ENCODE measurements at regions not wholly inside any gene's neighbourhood (a gene's known extent, or its start where the extent isn't known, plus 50 kb on each side); places are given as distances from the start of the nearest gene placed in this dataset.
A peak's percentile ranks its signal among the peaks of the same experiment; 100 is the strongest.
"Not testable (repeated sequence)": the region's sequence is repeated elsewhere in the genome, so short reads cannot be mapped to it uniquely, and the experiment has no call there.

DNA sequence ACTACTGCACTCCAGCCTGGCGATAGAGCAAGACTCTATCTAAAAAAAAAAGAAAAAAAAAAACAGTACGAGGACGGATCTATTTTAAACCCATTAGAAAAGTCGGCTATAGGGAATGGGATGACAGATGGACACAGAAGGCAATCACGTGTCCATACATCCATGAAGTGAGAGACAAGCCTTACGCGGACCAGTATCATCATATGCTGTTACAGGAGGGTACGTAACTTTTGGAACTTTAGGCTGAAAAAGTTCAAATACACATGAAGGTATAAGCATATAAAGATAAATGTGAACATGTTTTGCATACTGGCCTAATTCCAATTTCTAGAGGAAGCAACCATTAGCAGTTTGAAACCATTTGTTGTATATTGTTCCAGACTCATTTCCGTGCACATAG, 109.8 kb upstream of the EXOC2 start:
- Mint-ChIP-seq H3K4me3 (no peak overlapping the region), H3K27ac (ENCODE audit: unreplicated experiment) (no peak overlapping the region), H3K9me3 (peaks cover 2% of the 10 kb centered on the region), H3K36me3 (ENCODE audit: low read depth) (no peaks in the 10 kb centered on the region), H3K4me1 (no peaks in the 10 kb centered on the region), H3K27me3 (ENCODE audit: low read depth) (peaks cover 50% of the 10 kb centered on the region)
- TF ChIP-seq, protein P1, sequence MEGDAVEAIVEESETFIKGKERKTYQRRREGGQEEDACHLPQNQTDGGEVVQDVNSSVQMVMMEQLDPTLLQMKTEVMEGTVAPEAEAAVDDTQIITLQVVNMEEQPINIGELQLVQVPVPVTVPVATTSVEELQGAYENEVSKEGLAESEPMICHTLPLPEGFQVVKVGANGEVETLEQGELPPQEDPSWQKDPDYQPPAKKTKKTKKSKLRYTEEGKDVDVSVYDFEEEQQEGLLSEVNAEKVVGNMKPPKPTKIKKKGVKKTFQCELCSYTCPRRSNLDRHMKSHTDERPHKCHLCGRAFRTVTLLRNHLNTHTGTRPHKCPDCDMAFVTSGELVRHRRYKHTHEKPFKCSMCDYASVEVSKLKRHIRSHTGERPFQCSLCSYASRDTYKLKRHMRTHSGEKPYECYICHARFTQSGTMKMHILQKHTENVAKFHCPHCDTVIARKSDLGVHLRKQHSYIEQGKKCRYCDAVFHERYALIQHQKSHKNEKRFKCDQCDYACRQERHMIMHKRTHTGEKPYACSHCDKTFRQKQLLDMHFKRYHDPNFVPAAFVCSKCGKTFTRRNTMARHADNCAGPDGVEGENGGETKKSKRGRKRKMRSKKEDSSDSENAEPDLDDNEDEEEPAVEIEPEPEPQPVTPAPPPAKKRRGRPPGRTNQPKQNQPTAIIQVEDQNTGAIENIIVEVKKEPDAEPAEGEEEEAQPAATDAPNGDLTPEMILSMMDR (conservative IDR thresholded peaks at IDR 0.05) = no peak
- no peak for DNase-seq (ENCODE audit: low read depth, low spot score)

DNA sequence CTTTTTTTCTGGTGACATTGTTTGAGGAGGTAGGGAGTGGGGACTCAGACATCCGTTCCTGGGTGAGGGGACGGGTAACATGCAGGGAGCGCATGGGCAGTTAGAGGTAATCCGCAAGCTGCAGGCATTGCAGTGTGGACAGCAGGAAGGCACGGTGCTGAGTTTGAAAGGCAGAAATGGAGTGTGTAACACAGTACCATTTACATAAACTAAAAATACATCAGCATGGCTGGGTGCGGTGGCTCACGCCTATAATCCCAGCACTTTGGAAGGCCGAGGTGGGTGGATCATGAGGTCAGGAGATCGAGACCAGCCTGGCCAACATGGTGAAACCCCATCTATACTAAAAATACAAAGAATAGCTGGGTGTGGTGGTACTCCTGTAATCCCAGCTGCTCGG, 109.3 kb upstream of the EXOC2 start:
- H3K4me3 Mint-ChIP-seq; H3K9me3 Mint-ChIP-seq; DNase-seq (ENCODE audit: low read depth, low spot score); H3K4me1 Mint-ChIP-seq; H3K27ac Mint-ChIP-seq (ENCODE audit: unreplicated experiment); H3K36me3 Mint-ChIP-seq (ENCODE audit: low read depth): not testable (repeated sequence)
- H3K27me3 Mint-ChIP-seq (ENCODE audit: low read depth) = peaks cover 55% of the 10 kb centered on the region

DNA sequence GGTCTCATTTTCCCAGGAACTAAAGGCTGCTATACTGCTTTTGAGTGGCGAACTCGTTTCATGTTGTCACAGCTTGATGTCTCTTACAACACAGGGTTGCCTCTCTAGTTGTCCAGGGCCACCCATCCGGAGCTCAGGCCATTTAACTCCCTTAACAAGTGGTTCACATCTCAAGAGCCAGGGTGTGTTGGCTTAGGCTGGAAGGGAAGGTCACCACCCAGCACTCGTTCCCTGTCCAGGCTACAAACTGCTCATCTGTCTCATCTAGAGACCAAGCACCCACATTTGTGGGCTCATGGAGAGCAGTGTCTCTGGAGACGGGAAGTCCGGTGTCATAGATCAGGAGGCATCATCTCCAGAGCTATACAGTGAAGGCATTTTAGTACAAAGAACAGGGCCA, 106.8 kb upstream of the EXOC2 start:
- Mint-ChIP-seq H3K4me3 (no peak overlapping the region), H3K27me3 (ENCODE audit: low read depth) (peaks cover 71% of the 10 kb centered on the region), H3K4me1 (no peaks in the 10 kb centered on the region), H3K36me3 (ENCODE audit: low read depth) (no peaks in the 10 kb centered on the region), H3K27ac (ENCODE audit: unreplicated experiment) (no peak overlapping the region), H3K9me3 (no peaks in the 10 kb centered on the region)
- DNase-seq (ENCODE audit: low read depth, low spot score) = no peak
- TF ChIP-seq, protein P1 (conservative IDR thresholded peaks at IDR 0.05) = no peak

DNA sequence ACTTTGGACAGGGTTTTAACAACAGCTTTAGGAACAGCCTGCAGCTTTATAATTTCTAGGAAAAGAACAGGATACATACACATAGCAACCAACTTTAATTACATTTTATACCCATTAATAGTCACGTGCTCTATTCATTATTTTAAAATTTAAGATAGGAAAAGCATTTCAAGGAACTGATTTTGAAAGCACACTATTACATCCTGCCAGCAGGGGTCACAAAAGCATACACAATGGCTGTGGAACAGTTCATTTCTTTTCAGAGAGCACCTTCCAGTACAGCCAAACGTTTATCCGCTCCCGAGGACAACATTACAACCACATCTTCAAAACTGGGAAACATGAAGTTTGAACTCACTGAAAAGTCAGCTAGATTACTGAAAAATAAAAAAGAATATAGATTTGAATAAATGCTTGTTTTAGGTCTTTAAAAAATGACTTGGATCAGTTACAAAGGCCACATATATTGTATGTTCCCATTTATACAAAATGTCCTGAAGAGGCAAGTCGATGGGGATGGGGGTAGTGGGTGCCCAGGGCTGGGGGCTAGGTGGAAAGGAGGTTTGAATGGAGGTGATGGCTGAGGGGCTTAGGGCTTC, 104.6 kb upstream of the EXOC2 start:
- Mint-ChIP-seq H3K27ac (ENCODE audit: unreplicated experiment) (no peak overlapping the region), H3K36me3 (ENCODE audit: low read depth) (no peaks in the 10 kb centered on the region), H3K4me3 (no peak overlapping the region), H3K4me1 (no peaks in the 10 kb centered on the region), H3K9me3 (no peaks in the 10 kb centered on the region), H3K27me3 (ENCODE audit: low read depth) (peaks cover 84% of the 10 kb centered on the region)
- peak; percentile 42 for DNase-seq (ENCODE audit: low read depth, low spot score)
- TF ChIP-seq, protein P1 (conservative IDR thresholded peaks at IDR 0.05) = peak; percentile 87

DNA sequence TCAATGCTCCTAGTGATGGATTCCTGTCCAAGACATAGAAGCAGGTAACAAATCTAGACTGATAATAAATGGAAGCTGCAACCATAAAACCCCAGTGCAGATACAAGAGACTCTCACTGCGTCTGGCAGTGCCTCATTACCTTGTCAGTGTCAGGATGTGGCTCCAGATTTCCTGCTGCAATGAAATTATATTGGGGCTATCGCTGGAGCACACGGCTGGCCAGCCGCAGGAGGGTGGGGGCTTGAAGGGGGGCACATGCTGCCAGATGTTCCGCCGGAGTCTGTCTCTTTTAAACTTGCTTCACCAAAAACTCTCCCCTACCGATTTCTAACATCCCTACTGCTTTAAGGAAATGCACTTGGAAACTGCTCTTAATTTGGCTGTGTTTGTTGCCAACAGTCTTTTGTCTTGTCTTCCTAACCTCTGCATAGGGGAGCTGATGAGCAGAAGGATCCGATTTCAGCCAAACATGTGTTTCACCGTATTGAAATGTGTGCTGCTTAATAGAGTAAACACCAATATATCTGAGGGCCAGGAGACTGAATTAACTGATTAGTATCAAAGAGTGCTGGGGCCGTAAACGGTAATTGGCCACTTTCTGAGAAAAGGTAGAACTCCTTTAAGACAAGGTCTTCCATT, 102.2 kb upstream of the EXOC2 start:
- TF ChIP-seq, protein P1 (conservative IDR thresholded peaks at IDR 0.05) = no peak
- Mint-ChIP-seq H3K9me3 (peaks cover 2% of the 10 kb centered on the region), H3K27ac (ENCODE audit: unreplicated experiment) (no peak overlapping the region), H3K27me3 (ENCODE audit: low read depth) (peaks cover 73% of the 10 kb centered on the region), H3K4me1 (no peaks in the 10 kb centered on the region), H3K36me3 (ENCODE audit: low read depth) (no peaks in the 10 kb centered on the region), H3K4me3 (no peak overlapping the region)
- DNase-seq (ENCODE audit: low read depth, low spot score) = no peak

DNA sequence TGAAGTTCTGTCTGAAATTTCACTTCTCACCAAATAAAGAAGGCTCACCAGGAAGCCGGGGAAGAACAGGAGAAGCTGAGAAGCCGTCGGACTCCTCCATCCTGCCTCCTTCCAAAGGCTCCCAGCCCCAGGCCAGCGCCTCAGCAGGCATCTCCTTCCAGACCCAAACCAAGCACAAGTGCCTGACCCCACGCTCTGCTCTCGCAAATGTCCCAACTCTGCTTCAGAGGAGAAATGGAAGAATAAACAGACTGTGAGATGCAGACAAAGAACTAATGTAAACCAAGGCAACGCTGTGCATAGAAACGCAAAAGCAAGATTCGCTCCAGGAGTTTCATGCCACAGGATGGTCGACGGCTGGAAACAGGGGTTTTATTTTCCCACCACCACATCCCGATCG, 100.3 kb upstream of the EXOC2 start:
- H3K9me3 Mint-ChIP-seq = peaks cover 2% of the 10 kb centered on the region
- DNase-seq (ENCODE audit: low read depth, low spot score) = no peak
- no peaks in the 10 kb centered on the region for H3K4me1 Mint-ChIP-seq
- peaks cover 57% of the 10 kb centered on the region for H3K27me3 Mint-ChIP-seq (ENCODE audit: low read depth)
- H3K27ac Mint-ChIP-seq (ENCODE audit: unreplicated experiment) = no peak overlapping the region
- H3K4me3 Mint-ChIP-seq = no peak overlapping the region
- TF ChIP-seq, protein P1 (conservative IDR thresholded peaks at IDR 0.05) = no peak
- H3K36me3 Mint-ChIP-seq (ENCODE audit: low read depth) = no peaks in the 10 kb centered on the region
